Omental fat pad (tissue), 3 donors: ENCODE measurements at regions not wholly inside any gene's neighbourhood (a gene's known extent, or its start where the extent isn't known, plus 50 kb on each side); places are given as distances from the start of the nearest gene placed in this dataset.

ENCODE experiments used
- ATAC-seq: fragments of 150-250 bp; one replicate; pipeline ENCODE4 v1.9.1; 2016; ENCODE audit warnings: mild to moderate bottlenecking, moderate library complexity; ENCODE audit not compliant: low FRiP score
- DNase-seq: peaks from one replicate; pipeline ENCODE4 v3.0.0-alpha.2; 2019; ENCODE audit warnings: low spot score
- TF ChIP-seq, protein P1 (sequence below), 3 donors: fragments of 450-650 bp; IDR thresholded peaks; one replicate each; pipeline ENCODE4 v1.5.1; 2016 to 2017; ENCODE audit warnings: antibody characterized with exemption in 3 of 3, mild to moderate bottlenecking in 3 of 3, moderate library complexity in 2 of 3

GRCh38 chr11:36824349-36824748 lies 226.3 kb upstream of the RAG2 start:
- ATAC-seq (no peak), DNase-seq (no peak)
- TF ChIP-seq, protein P1, sequence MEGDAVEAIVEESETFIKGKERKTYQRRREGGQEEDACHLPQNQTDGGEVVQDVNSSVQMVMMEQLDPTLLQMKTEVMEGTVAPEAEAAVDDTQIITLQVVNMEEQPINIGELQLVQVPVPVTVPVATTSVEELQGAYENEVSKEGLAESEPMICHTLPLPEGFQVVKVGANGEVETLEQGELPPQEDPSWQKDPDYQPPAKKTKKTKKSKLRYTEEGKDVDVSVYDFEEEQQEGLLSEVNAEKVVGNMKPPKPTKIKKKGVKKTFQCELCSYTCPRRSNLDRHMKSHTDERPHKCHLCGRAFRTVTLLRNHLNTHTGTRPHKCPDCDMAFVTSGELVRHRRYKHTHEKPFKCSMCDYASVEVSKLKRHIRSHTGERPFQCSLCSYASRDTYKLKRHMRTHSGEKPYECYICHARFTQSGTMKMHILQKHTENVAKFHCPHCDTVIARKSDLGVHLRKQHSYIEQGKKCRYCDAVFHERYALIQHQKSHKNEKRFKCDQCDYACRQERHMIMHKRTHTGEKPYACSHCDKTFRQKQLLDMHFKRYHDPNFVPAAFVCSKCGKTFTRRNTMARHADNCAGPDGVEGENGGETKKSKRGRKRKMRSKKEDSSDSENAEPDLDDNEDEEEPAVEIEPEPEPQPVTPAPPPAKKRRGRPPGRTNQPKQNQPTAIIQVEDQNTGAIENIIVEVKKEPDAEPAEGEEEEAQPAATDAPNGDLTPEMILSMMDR (IDR thresholded peaks at IDR 0.05) = no peak

DNA sequence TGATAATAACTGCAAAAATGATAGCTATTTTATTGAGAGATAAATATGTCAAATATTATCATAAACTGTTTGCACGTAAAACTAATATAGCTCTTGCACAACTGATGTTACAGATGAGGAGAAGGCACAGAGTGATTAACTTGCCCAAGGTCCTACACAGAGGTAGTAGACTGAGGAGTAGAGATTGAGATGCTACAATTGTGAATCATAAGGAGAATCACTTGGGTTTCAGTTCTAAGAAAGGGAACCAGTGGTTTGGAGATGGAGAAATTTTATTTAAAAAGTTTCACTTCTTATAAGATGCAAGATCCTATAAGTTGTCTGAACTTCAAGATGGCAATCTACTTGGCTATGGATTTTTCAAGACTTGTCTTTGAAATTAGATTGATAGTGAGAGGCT lies 224.8 kb upstream of the RAG2 start:
- ATAC-seq (no peak), DNase-seq (no peak)
- TF ChIP-seq, protein P1 (IDR thresholded peaks at IDR 0.05) = no peak

- ATAC-seq = no peak
- no peak for DNase-seq
- TF ChIP-seq, protein P1 (IDR thresholded peaks at IDR 0.05) = no peak
These were observed 220.4 kb upstream of the RAG2 start for GRCh38 chr11:36818410-36818809.

- DNase-seq (no peak), ATAC-seq (no peak)
- TF ChIP-seq, protein P1 (IDR thresholded peaks at IDR 0.05) = no peak
These were observed 219.4 kb upstream of the RAG2 start for GRCh38 chr11:36817336-36817965.

DNA sequence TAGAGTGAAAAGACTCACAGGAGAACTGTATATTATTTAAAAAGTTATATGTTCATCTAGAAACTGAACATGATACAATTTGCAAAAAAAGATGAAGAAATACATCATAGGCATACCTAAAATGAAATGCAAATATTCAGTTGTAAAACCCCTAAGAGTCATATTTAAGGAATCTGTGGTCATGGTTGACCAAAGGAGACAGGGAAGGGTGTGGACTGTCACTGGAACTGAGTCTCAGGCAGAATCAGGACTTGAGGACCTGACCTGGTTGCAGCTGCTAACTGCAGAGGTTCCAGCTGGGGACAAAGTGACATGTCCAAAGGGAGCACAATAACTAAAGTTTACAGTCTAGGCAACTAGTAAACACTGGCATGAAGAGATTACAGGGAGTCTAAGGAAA lies 211.3 kb upstream of the RAG2 start:
- DNase-seq (no peak), ATAC-seq (no peak)
- TF ChIP-seq, protein P1 (IDR thresholded peaks at IDR 0.05) = no peak

- DNase-seq (no peak), ATAC-seq (no peak)
- TF ChIP-seq, protein P1 (IDR thresholded peaks at IDR 0.05) = no peak
These were observed 209.8 kb upstream of the RAG2 start for GRCh38 chr11:36807871-36808270.

- TF ChIP-seq, protein P1 (IDR thresholded peaks at IDR 0.05) = no peak
- DNase-seq (no peak), ATAC-seq (no peak)
These were observed 205.0 kb upstream of the RAG2 start for GRCh38 chr11:36803084-36803483.
